ENCODE measurements at regions not wholly inside any gene's neighbourhood (a gene's known extent, or its start where the extent isn't known, plus 50 kb on each side); places are given as distances from the start of the nearest gene placed in this dataset.
"Not testable (repeated sequence)": the region's sequence is repeated elsewhere in the genome, so short reads cannot be mapped to it uniquely, and the experiment has no call there.

GRCh38 chr10:38292560-38292959 lies 198.4 kb downstream of the ZNF37A start:
- TF ChIP-seq EZH2 (IDR thresholded peaks at IDR 0.05; ENCODE audit: borderline replicate concordance); CTCF (IDR thresholded peaks at IDR 0.05; ENCODE audit: poor library complexity); EZH2phosphoT487 (IDR thresholded peaks at IDR 0.05; ENCODE audit: low read depth, severe bottlenecking, unreplicated experiment): not testable (repeated sequence)

All from hepatocyte (in vitro differentiated cells).